H1 (cell line): ENCODE measurements at regions not wholly inside any gene's neighbourhood (a gene's known extent, or its start where the extent isn't known, plus 50 kb on each side); places are given as distances from the start of the nearest gene placed in this dataset.

ENCODE experiments used
- CTCF ChIA-PET: fragments of 300-600 bp; sonication (Branson Sonifier 250); formaldehyde crosslinking; loops from one replicate; lab custom pipeline; 2021; ENCODE audit not compliant: partially characterized antibody; lab: Charles Lee
- POLR2A ChIA-PET: fragments of 300-600 bp; sonication (Branson Sonifier 250); formaldehyde crosslinking; loops from one replicate; lab custom pipeline; 2021; ENCODE audit warnings: inconsistent platforms; ENCODE audit not compliant: partially characterized antibody; lab: Charles Lee
- DNase-seq, 2 experiments: peaks; one replicate each; pipeline versions ENCODE4 v3.0.0 to v3.0.0-alpha.2; 2010 to 2022; ENCODE audit warnings: low spot score in 2 of 2, low read depth in 1 of 2, mixed read lengths in 1 of 2
- FAIRE-seq: peaks from 2 replicates; lab custom pipeline; 2011; peaks lifted over from hg19 to GRCh38; lab: Jason Lieb, UNC
- H2AFZ ChIP-seq: 2 replicates; pipeline ENCODE4 v1.8.1; 2012; ENCODE audit warnings: low read length, inconsistent platforms
- H2AK5ac ChIP-seq: 2 replicates; pipeline ENCODE4 v1.6.1; 2013; ENCODE audit warnings: low read depth, low read length
- H2BK120ac ChIP-seq: replicated peaks from 2 replicates; pipeline ENCODE3; 2013; ENCODE audit warnings: low read depth, low read length, inconsistent platforms
- H2BK12ac ChIP-seq: 2 replicates; pipeline ENCODE4 v1.6.1; 2013; ENCODE audit warnings: low read depth, low read length
- H2BK15ac ChIP-seq: 2 replicates; pipeline ENCODE4 v1.6.1; 2013; ENCODE audit warnings: low read length
- H2BK20ac ChIP-seq: 2 replicates; pipeline ENCODE4 v1.6.1; 2013; ENCODE audit warnings: low read length
- H2BK5ac ChIP-seq: 2 replicates; pipeline ENCODE4 v1.6.1; 2013; ENCODE audit warnings: low read depth, low read length
- H3K14ac ChIP-seq: 2 replicates; pipeline ENCODE4 v1.6.1; 2013; ENCODE audit warnings: inconsistent platforms; ENCODE audit not compliant: insufficient read length
- H3K18ac ChIP-seq: 2 replicates; pipeline ENCODE4 v1.6.1; 2013; ENCODE audit warnings: low read length; ENCODE audit errors: extremely low read depth
- H3K23ac ChIP-seq: 2 replicates; pipeline ENCODE4 v1.6.1; 2013; ENCODE audit warnings: inconsistent platforms; ENCODE audit not compliant: insufficient read length
- H3K23me2 ChIP-seq: 2 replicates; pipeline ENCODE4 v1.6.1; 2013; ENCODE audit warnings: low read depth, low read length
- H3K27ac ChIP-seq: 2 replicates; pipeline ENCODE4 v1.6.1; 2011; ENCODE audit warnings: low read depth, low read length, inconsistent platforms
- H3K27me3 ChIP-seq, 4 experiments: replicated peaks in 1 of 4; 1 replicate in 1 of 4; 2 replicates in 3 of 4; pipeline versions ENCODE4 v1.6.1 to v1.8.1; 2011 to 2013; ENCODE audit warnings: low read length in 3 of 4, mild to moderate bottlenecking in 3 of 4, inconsistent platforms in 2 of 4, mixed read lengths in 2 of 4, moderate library complexity in 1 of 4; ENCODE audit not compliant: control insufficient read depth in 3 of 4, insufficient read depth in 3 of 4; ENCODE audit errors: extremely low read depth in 1 of 4
- H3K36me3 ChIP-seq, 4 experiments: 2 replicates each; pipeline versions ENCODE4 v1.6.1 to v1.8.1; 2011 to 2013; ENCODE audit warnings: mild to moderate bottlenecking in 4 of 4, low read length in 3 of 4, moderate library complexity in 2 of 4, control low read depth in 1 of 4, inconsistent platforms in 1 of 4; ENCODE audit not compliant: insufficient read depth in 4 of 4, control insufficient read depth in 2 of 4
- H3K4ac ChIP-seq: replicated peaks from 2 replicates; pipeline ENCODE3; 2013; ENCODE audit warnings: low read length, low read depth, mixed read lengths, inconsistent platforms; ENCODE audit not compliant: insufficient read length
- H3K4me1 ChIP-seq, 4 experiments: replicated peaks in 1 of 4; 1 replicate in 1 of 4; 2 replicates in 3 of 4; pipeline versions ENCODE4 v1.6.1 to v1.8.1; 2011 to 2013; ENCODE audit warnings: low read length in 3 of 4, inconsistent platforms in 2 of 4, mixed read lengths in 1 of 4; ENCODE audit not compliant: insufficient read depth in 4 of 4, control insufficient read depth in 3 of 4
- H3K4me2 ChIP-seq, 2 experiments: 2 replicates each; pipeline versions ENCODE4 v1.6.1 to v1.8.1; 2011 to 2013; ENCODE audit warnings: low read depth in 2 of 2, low read length in 2 of 2, control low read depth in 1 of 2, inconsistent platforms in 1 of 2, mild to moderate bottlenecking in 1 of 2; ENCODE audit not compliant: insufficient read depth in 1 of 2
- H3K4me3 ChIP-seq, 4 experiments: fragments of 200-600, 300-600 bp in 1 of 4; sonication (generic), shearing (Covaris generic), sonication (Bioruptor Twin) in 1 of 4; 2 replicates each; pipeline versions ENCODE4 v1.5.1 to v1.8.1; 2011 to 2016; ENCODE audit warnings: low read length in 4 of 4, low read depth in 3 of 4, control low read depth in 2 of 4, inconsistent platforms in 2 of 4, mild to moderate bottlenecking in 2 of 4, mixed read lengths in 1 of 4, moderate library complexity in 1 of 4; ENCODE audit not compliant: insufficient read depth in 2 of 4; ENCODE audit errors: extremely low read depth in 1 of 4
- H3K56ac ChIP-seq: replicated peaks from 2 replicates; pipeline ENCODE3; 2013; ENCODE audit warnings: low read depth, mild to moderate bottlenecking, mixed read lengths, low read length, inconsistent platforms; ENCODE audit not compliant: insufficient read length
- H3K79me1 ChIP-seq: 2 replicates; pipeline ENCODE4 v1.6.1; 2013; ENCODE audit warnings: low read depth, low read length, control low read depth
- H3K79me2 ChIP-seq, 2 experiments: 2 replicates each; pipeline versions ENCODE4 v1.6.1 to v1.8.1; 2012 to 2013; ENCODE audit warnings: low read length in 2 of 2, mild to moderate bottlenecking in 2 of 2, inconsistent platforms in 1 of 2; ENCODE audit not compliant: insufficient read depth in 2 of 2, control insufficient read depth in 1 of 2
- H3K9ac ChIP-seq, 4 experiments: replicated peaks in 1 of 4; 1 replicate in 1 of 4; 2 replicates in 3 of 4; pipeline versions ENCODE4 v1.6.1 to v1.8.1; 2011 to 2013; ENCODE audit warnings: low read depth in 3 of 4, low read length in 3 of 4, control low read depth in 2 of 4, mild to moderate bottlenecking in 2 of 4, moderate library complexity in 2 of 4, inconsistent platforms in 1 of 4; ENCODE audit errors: extremely low read depth in 1 of 4
- H3K9me3 ChIP-seq, 2 experiments: 2 replicates each; pipeline versions ENCODE4 v1.6.1 to v1.8.1; 2012 to 2013; ENCODE audit warnings: mild to moderate bottlenecking in 2 of 2, moderate library complexity in 2 of 2, control low read depth in 1 of 2, inconsistent platforms in 1 of 2, low read depth in 1 of 2, low read length in 1 of 2, mixed read lengths in 1 of 2; ENCODE audit not compliant: insufficient read depth in 2 of 2
- H4K20me1 ChIP-seq, 2 experiments: replicated peaks in 1 of 2; 2 replicates each; pipeline versions ENCODE3 to v1.8.1; 2011 to 2013; ENCODE audit warnings: inconsistent platforms in 2 of 2, low read length in 2 of 2, mild to moderate bottlenecking in 1 of 2; ENCODE audit not compliant: insufficient read depth in 2 of 2, control insufficient read depth in 1 of 2
- H4K5ac ChIP-seq: 2 replicates; pipeline ENCODE4 v1.6.1; 2013; ENCODE audit warnings: low read length, low read depth, mixed read lengths, inconsistent platforms; ENCODE audit not compliant: insufficient read length
- H4K8ac ChIP-seq: 2 replicates; pipeline ENCODE4 v1.8.0; 2013; ENCODE audit warnings: mild to moderate bottlenecking, moderate library complexity, low read length, inconsistent platforms; ENCODE audit not compliant: insufficient read depth; ENCODE audit errors: extremely low read depth
- H4K91ac ChIP-seq: replicated peaks from 2 replicates; pipeline ENCODE3; 2013; ENCODE audit warnings: low read length, mixed read lengths, inconsistent platforms; ENCODE audit not compliant: insufficient read length
- ATF3 ChIP-seq: IDR thresholded peaks from 2 replicates; pipeline ENCODE4 v1.6.1; 2011; ENCODE audit warnings: low read depth, mild to moderate bottlenecking, low read length; ENCODE audit not compliant: insufficient read depth
- BRCA1 ChIP-seq: IDR thresholded peaks from 2 replicates; pipeline ENCODE4 v1.6.1; 2012; ENCODE audit warnings: low read depth, low read length, improper control_type of control experiment
- CEBPB ChIP-seq: IDR thresholded peaks from 2 replicates; pipeline ENCODE4 v1.6.1; 2012; ENCODE audit warnings: low read depth, low read length
- CHD2 ChIP-seq: IDR thresholded peaks from 2 replicates; pipeline ENCODE4 v1.6.1; 2012; ENCODE audit warnings: low read length, improper control_type of control experiment
- E2F6 ChIP-seq: IDR thresholded peaks from 2 replicates; pipeline ENCODE4 v1.6.1; 2012; ENCODE audit warnings: inconsistent platforms
- GABPA ChIP-seq: IDR thresholded peaks from 2 replicates; pipeline ENCODE4 v1.6.1; 2011; ENCODE audit warnings: mild to moderate bottlenecking, low read length, moderate library complexity, borderline replicate concordance; ENCODE audit not compliant: insufficient read depth
- KDM5A ChIP-seq: fragments of 200-600 bp; IDR thresholded peaks from 2 replicates; pipeline ENCODE4 v1.7.1; 2012; ENCODE audit warnings: mild to moderate bottlenecking, low read length, inconsistent platforms, mixed read lengths
- RAD21 ChIP-seq, 2 experiments: IDR thresholded peaks in 1 of 2; conservative IDR thresholded peaks in 1 of 2; 2 replicates each; pipeline ENCODE4 v1.6.1; 2011; ENCODE audit warnings: low read depth in 2 of 2, low read length in 2 of 2, improper control_type of control experiment in 1 of 2, inconsistent platforms in 1 of 2, mild to moderate bottlenecking in 1 of 2, moderate library complexity in 1 of 2
- SAP30 ChIP-seq: fragments of 300-600 bp; sonication (generic); IDR thresholded peaks from 2 replicates; pipeline ENCODE4 v1.7.1; 2012; ENCODE audit warnings: low read length, moderate library complexity, mild to moderate bottlenecking, inconsistent platforms; ENCODE audit not compliant: insufficient read depth, insufficient replicate concordance
- SIRT6 ChIP-seq: IDR thresholded peaks from one replicate; pipeline ENCODE4 v1.7.1; 2012; ENCODE audit warnings: low read length, inconsistent platforms
- SRF ChIP-seq: IDR thresholded peaks from 2 replicates; pipeline ENCODE4 v1.6.1; 2011; ENCODE audit warnings: mild to moderate bottlenecking, low read depth, low read length, moderate library complexity
- TAF1 ChIP-seq: IDR thresholded peaks from 2 replicates; pipeline ENCODE4 v1.6.1; 2011; ENCODE audit warnings: mild to moderate bottlenecking, low read depth, low read length
- TBP ChIP-seq: IDR thresholded peaks from 2 replicates; pipeline ENCODE4 v1.6.1; 2011; ENCODE audit warnings: low read depth, low read length, improper control_type of control experiment
- TEAD4 ChIP-seq: IDR thresholded peaks from 2 replicates; pipeline ENCODE4 v1.6.1; 2012; ENCODE audit warnings: low read depth, low read length, inconsistent platforms, mixed read lengths
- WGBS, 2 experiments: shearing (Covaris generic) in 1 of 2; methylation state at CpG; one replicate each; pipeline versions ENCODE4 v1.1.6 to v1.1.7; 2013 to 2015; ENCODE audit warnings: low lambda C conversion rate in 2 of 2, mixed read lengths in 2 of 2, inconsistent platforms in 1 of 2, low coverage in 1 of 2, missing lambda C conversion rate in 1 of 2; ENCODE audit not compliant: insufficient replicate concordance in 2 of 2, insufficient coverage in 1 of 2, insufficient read length in 1 of 2; ENCODE audit errors: extremely low coverage in 1 of 2, missing lambda C conversion rate in 1 of 2; 5-methylcytosine and 5-hydroxymethylcytosine counted together

- Histone ChIP-seq H4K91ac (no peak overlapping the region), H2BK12ac (no peak overlapping the region), H2AFZ (no peak overlapping the region), H2BK15ac (no peak overlapping the region), H3K23me2 (no peaks in the 10 kb centered on the region), H3K79me1 (no peaks in the 10 kb centered on the region), H2BK120ac (no peak overlapping the region), H4K8ac (no peak overlapping the region), H4K20me1 (no peaks in the 10 kb centered on the region), H3K36me3 (no peaks in the 10 kb centered on the region), H3K56ac (no peak overlapping the region), H3K9me3 (no peaks in the 10 kb centered on the region), H3K4ac (no peak overlapping the region), H2BK5ac (no peak overlapping the region), H3K4me1 (no peaks in the 10 kb centered on the region), H3K27me3 (no peaks in the 10 kb centered on the region), H3K27ac (no peak overlapping the region), H3K9ac (no peak overlapping the region), H3K18ac (no peak overlapping the region), H3K79me2 (no peaks in the 10 kb centered on the region), H2BK20ac (no peak overlapping the region), H3K4me2 (no peak overlapping the region), H2AK5ac (no peak overlapping the region), H3K23ac (no peak overlapping the region), H4K5ac (no peak overlapping the region), H3K4me3 (no peak overlapping the region), H3K14ac (no peak overlapping the region)
- WGBS, 2 experiments: 45% methylated on average over 2 of the region's 2 CpGs; no CpG with 5 or more reads in 1 of the 2 experiments
- FAIRE-seq (no peak), DNase-seq (no peak)
- ChIA-PET POLR2A (no interaction called here), CTCF (no interaction called here)
- TF ChIP-seq GABPA (no peak), RAD21 (IDR thresholded peaks at IDR 0.05 in 1 of 2, conservative IDR thresholded peaks at IDR 0.05 in 1 of 2; ENCODE audit: low read depth in 2 of 2, low read length in 2 of 2) (no peak), SAP30 (no peak), TAF1 (no peak), SIRT6 (no peak), CHD2 (no peak), ATF3 (no peak), CEBPB (no peak), TBP (no peak), BRCA1 (no peak), KDM5A (no peak), SRF (no peak), E2F6 (no peak), TEAD4 (no peak)
Observed at GRCh38 chr20:55174172-55174571, 698.8 kb downstream of the DOK5 start.
